KMS-11 (cell line): ENCODE measurements at regions not wholly inside any gene's neighbourhood (a gene's known extent, or its start where the extent isn't known, plus 50 kb on each side); places are given as distances from the start of the nearest gene placed in this dataset.
"Not testable (repeated sequence)": the region's sequence is repeated elsewhere in the genome, so short reads cannot be mapped to it uniquely, and the experiment has no call there.

ENCODE experiments used
- H2AFZ ChIP-seq: fragments of 200-600 bp; sonication (generic); 2 replicates; pipeline ENCODE4 v1.6.1; 2016; ENCODE audit warnings: antibody characterized with exemption, mixed run types, low read depth
- H3K27ac ChIP-seq: fragments of 200-600 bp; sonication (generic); 2 replicates; pipeline ENCODE4 v1.6.1; 2016; ENCODE audit warnings: mild to moderate bottlenecking, mixed run types
- H3K27me3 ChIP-seq: fragments of 200-600 bp; sonication (generic); 2 replicates; pipeline ENCODE4 v1.6.1; 2017; ENCODE audit warnings: mild to moderate bottlenecking, low read depth, mixed run types, moderate library complexity; ENCODE audit not compliant: insufficient read depth
- H3K36me3 ChIP-seq: fragments of 200-600 bp; sonication (generic); 2 replicates; pipeline ENCODE4 v1.6.1; 2017; ENCODE audit warnings: mild to moderate bottlenecking, mixed run types; ENCODE audit not compliant: insufficient read depth
- H3K4me1 ChIP-seq: fragments of 200-600 bp; sonication (generic); 2 replicates; pipeline ENCODE4 v1.6.1; 2016; ENCODE audit warnings: mild to moderate bottlenecking, low read depth, mixed run types; ENCODE audit not compliant: poor library complexity, severe bottlenecking
- H3K4me2 ChIP-seq: fragments of 200-600 bp; sonication (generic); 2 replicates; pipeline ENCODE4 v1.7.0; 2016; ENCODE audit warnings: mild to moderate bottlenecking, mixed run types
- H3K4me3 ChIP-seq: fragments of 200-600 bp; sonication (generic); IDR thresholded peaks from 2 replicates; pipeline ENCODE4 v1.6.1; 2017; ENCODE audit warnings: low read depth, low read length, mixed read lengths; ENCODE audit not compliant: insufficient read depth
- H3K79me2 ChIP-seq: fragments of 200-600 bp; sonication (generic); 2 replicates; pipeline ENCODE4 v1.6.1; 2016; ENCODE audit warnings: low read depth, mixed run types; ENCODE audit not compliant: insufficient read depth
- H3K9ac ChIP-seq: fragments of 200-600 bp; sonication (generic); 2 replicates; pipeline ENCODE4 v1.6.1; 2016; ENCODE audit warnings: mild to moderate bottlenecking, mixed run types
- H4K20me1 ChIP-seq: fragments of 200-600 bp; sonication (generic); 2 replicates; pipeline ENCODE4 v1.6.1; 2016; ENCODE audit warnings: mild to moderate bottlenecking, mixed run types; ENCODE audit not compliant: insufficient read depth
- TF ChIP-seq, protein P1 (sequence below): fragments of 200-600 bp; sonication (generic); conservative IDR thresholded peaks from 2 replicates; pipeline ENCODE4 v1.6.1; 2017; ENCODE audit warnings: low read depth, mild to moderate bottlenecking, antibody characterized with exemption, low read length, moderate library complexity, mixed read lengths

GRCh38 chr14:26286081-26286912, 311.5 kb downstream of the NOVA1 start:
- no peak overlapping the region for H3K4me2 ChIP-seq
- H3K9ac ChIP-seq, result no peak overlapping the region
- TF ChIP-seq, protein P1, sequence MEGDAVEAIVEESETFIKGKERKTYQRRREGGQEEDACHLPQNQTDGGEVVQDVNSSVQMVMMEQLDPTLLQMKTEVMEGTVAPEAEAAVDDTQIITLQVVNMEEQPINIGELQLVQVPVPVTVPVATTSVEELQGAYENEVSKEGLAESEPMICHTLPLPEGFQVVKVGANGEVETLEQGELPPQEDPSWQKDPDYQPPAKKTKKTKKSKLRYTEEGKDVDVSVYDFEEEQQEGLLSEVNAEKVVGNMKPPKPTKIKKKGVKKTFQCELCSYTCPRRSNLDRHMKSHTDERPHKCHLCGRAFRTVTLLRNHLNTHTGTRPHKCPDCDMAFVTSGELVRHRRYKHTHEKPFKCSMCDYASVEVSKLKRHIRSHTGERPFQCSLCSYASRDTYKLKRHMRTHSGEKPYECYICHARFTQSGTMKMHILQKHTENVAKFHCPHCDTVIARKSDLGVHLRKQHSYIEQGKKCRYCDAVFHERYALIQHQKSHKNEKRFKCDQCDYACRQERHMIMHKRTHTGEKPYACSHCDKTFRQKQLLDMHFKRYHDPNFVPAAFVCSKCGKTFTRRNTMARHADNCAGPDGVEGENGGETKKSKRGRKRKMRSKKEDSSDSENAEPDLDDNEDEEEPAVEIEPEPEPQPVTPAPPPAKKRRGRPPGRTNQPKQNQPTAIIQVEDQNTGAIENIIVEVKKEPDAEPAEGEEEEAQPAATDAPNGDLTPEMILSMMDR, result no peak
- H3K36me3 ChIP-seq, result no peaks in the 10 kb centered on the region
- H4K20me1 ChIP-seq, result no peaks in the 10 kb centered on the region
- H3K4me3 ChIP-seq, result no peak overlapping the region
- H3K4me1 ChIP-seq, result no peaks in the 10 kb centered on the region
- H3K79me2 ChIP-seq, result no peaks in the 10 kb centered on the region
- H2AFZ ChIP-seq, result no peak overlapping the region
- no peak overlapping the region for H3K27ac ChIP-seq
- no peaks in the 10 kb centered on the region for H3K27me3 ChIP-seq

GRCh38 chr14:26282578-26282977, 315.3 kb downstream of the NOVA1 start:
- TF ChIP-seq, protein P1, result no peak
- no peaks in the 10 kb centered on the region for H3K36me3 ChIP-seq
- H3K4me1 ChIP-seq, result no peaks in the 10 kb centered on the region
- no peak overlapping the region for H3K4me2 ChIP-seq
- no peak overlapping the region for H2AFZ ChIP-seq
- no peak overlapping the region for H3K9ac ChIP-seq
- H3K4me3 ChIP-seq, result no peak overlapping the region
- H3K27me3 ChIP-seq, result no peaks in the 10 kb centered on the region
- H4K20me1 ChIP-seq, result no peaks in the 10 kb centered on the region
- H3K27ac ChIP-seq, result no peak overlapping the region
- H3K79me2 ChIP-seq, result no peaks in the 10 kb centered on the region

GRCh38 chr14:26282011-26282410, 315.8 kb downstream of the NOVA1 start:
- not testable (repeated sequence) for H3K27me3 ChIP-seq, H4K20me1 ChIP-seq, H2AFZ ChIP-seq, H3K27ac ChIP-seq, H3K79me2 ChIP-seq, H3K4me3 ChIP-seq, H3K4me2 ChIP-seq, H3K9ac ChIP-seq, H3K4me1 ChIP-seq, H3K36me3 ChIP-seq

- Histone ChIP-seq H3K4me3 (no peak overlapping the region), H3K4me1 (no peaks in the 10 kb centered on the region), H3K4me2 (no peak overlapping the region), H3K27ac (no peak overlapping the region), H2AFZ (no peak overlapping the region), H3K9ac (no peak overlapping the region), H4K20me1 (no peaks in the 10 kb centered on the region), H3K27me3 (no peaks in the 10 kb centered on the region), H3K36me3 (no peaks in the 10 kb centered on the region), H3K79me2 (no peaks in the 10 kb centered on the region)
- TF ChIP-seq, protein P1, result no peak
Measured at GRCh38 chr14:26281280-26281998, 316.4 kb downstream of the NOVA1 start.

- TF ChIP-seq, protein P1, result no peak
- Histone ChIP-seq H3K4me3 (no peak overlapping the region), H3K79me2 (no peaks in the 10 kb centered on the region), H3K27ac (no peak overlapping the region), H2AFZ (no peak overlapping the region), H3K4me2 (no peak overlapping the region), H4K20me1 (no peaks in the 10 kb centered on the region), H3K4me1 (no peaks in the 10 kb centered on the region), H3K36me3 (no peaks in the 10 kb centered on the region), H3K27me3 (no peaks in the 10 kb centered on the region), H3K9ac (no peak overlapping the region)
Measured at GRCh38 chr14:26276757-26277156, 321.1 kb downstream of the NOVA1 start.
